ENCODE measurements at regions not wholly inside any gene's neighbourhood (a gene's known extent, or its start where the extent isn't known, plus 50 kb on each side); places are given as distances from the start of the nearest gene placed in this dataset.
A peak's percentile ranks its signal among the peaks of the same experiment; 100 is the strongest.

DNA sequence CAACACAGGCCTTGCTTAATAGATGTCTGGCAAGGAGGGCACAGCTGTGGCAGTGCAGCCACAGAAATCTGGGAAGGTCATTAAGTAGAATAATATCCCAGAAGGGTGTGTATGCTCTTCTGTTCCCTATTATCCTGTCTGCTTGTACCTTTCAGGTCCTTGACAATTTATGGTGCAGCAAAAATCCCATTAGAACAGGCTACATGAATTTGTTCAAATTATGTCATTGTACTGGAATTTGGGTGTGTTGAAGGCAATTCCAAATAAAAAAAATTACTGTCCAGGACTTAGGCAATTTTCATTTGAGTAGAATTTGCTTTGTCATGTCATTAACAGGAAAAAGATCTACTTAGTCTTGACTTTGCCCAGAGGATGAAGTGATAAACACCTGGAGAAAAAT, 192.1 kb downstream of the IDS start:
- in situ Hi-C loops (cut with HindIII; ENCODE audit: low sequenced_read_pairs): no loop called here
- TF ChIP-seq CTCF (IDR thresholded peaks at IDR 0.05; ENCODE audit: low read depth, low read length, missing control alignments): no peak
- DNase-seq (ENCODE audit: low read depth): no peak
- H3K4me3 ChIP-seq (ENCODE audit: low read depth, low read length): no peak overlapping the region

DNA sequence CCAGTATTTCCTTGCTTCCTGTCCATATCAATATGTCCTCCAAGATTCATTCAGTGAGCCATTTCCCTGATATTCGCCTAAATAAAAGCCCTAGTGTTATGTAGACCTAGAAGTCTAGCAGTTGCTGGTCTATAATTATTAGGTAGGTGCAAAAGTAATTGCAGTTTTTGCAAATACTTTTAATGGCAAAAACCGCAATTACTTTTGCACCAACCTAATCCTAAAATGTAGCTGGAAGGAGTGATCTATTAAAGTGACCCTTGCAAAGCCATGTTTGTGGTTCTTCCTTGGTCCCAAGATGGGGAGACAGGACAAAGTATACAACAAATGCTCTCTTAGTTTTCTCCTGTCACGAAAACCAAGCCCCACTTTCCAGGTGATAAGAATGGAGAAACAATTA, 193.0 kb downstream of the IDS start:
- in situ Hi-C loops (cut with HindIII; ENCODE audit: low sequenced_read_pairs): no loop called here
- no peak for TF ChIP-seq CTCF (IDR thresholded peaks at IDR 0.05; ENCODE audit: low read depth, low read length, missing control alignments)
- H3K4me3 ChIP-seq (ENCODE audit: low read depth, low read length): no peak overlapping the region
- no peak for DNase-seq (ENCODE audit: low read depth)

- no peak for DNase-seq (ENCODE audit: low read depth)
- in situ Hi-C loops (cut with HindIII; ENCODE audit: low sequenced_read_pairs): no loop called here
- no peak overlapping the region for H3K4me3 ChIP-seq (ENCODE audit: low read depth, low read length)
- no peak for TF ChIP-seq CTCF (IDR thresholded peaks at IDR 0.05; ENCODE audit: low read depth, low read length, missing control alignments)
These were observed 202.4 kb downstream of the IDS start for GRCh38 chrX:149302705-149303104.

DNA sequence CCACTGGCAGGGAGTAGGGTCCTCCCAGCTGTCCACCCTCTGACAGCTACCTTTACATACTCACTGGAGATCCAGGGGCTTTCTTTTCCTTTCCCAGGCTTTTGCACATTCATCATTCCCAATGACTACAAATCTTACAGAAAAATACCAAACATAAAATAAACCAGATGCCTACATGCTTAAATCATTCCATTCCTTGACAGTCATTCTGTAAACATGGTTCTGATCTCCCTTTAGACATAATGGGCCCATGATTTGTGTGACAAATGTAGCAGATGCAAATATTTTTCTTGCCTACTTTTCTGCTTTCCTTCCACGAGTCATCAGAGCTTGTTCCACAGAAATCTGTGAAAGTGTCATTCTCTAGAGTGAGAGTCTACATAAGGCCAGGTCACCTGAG, 207.0 kb downstream of the IDS start:
- DNase-seq (ENCODE audit: low read depth): no peak
- in situ Hi-C loops (cut with HindIII; ENCODE audit: low sequenced_read_pairs): no loop called here
- no peak overlapping the region for H3K4me3 ChIP-seq (ENCODE audit: low read depth, low read length)
- TF ChIP-seq CTCF (IDR thresholded peaks at IDR 0.05; ENCODE audit: low read depth, low read length, missing control alignments): no peak

GRCh38 chrX:149296092-149296491, 209.0 kb downstream of the IDS start:
- DNase-seq (ENCODE audit: low read depth): no peak
- TF ChIP-seq CTCF (IDR thresholded peaks at IDR 0.05; ENCODE audit: low read depth, low read length, missing control alignments): no peak
- in situ Hi-C loops (cut with HindIII; ENCODE audit: low sequenced_read_pairs): no loop called here
- no peak overlapping the region for H3K4me3 ChIP-seq (ENCODE audit: low read depth, low read length)

DNA sequence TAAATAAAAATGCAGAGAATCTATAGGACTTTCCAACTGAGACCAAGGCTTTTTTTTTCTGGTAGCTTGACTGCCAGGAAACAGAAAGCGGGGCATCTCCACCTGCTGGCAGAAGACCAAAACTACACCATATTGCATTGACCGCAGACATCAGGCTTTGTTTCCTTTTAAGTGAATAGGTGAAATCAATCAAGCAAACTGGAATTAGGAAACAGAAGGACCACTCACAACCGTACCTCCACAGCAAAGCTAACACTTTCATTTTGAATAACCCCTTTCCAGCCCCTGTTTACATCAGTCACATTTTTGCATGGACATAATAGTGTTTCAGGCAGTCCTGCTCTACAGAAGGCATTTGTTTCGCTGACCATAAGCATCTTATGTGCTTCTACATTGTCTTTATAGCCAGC, 218.2 kb downstream of the IDS start:
- TF ChIP-seq CTCF (IDR thresholded peaks at IDR 0.05; ENCODE audit: low read depth, low read length, missing control alignments): peak; percentile 64

GRCh38 chrX:149284616-149285015, 220.5 kb downstream of the IDS start:
- TF ChIP-seq CTCF (IDR thresholded peaks at IDR 0.05; ENCODE audit: low read depth, low read length, missing control alignments): no peak
- in situ Hi-C loops (cut with HindIII; ENCODE audit: low sequenced_read_pairs): no loop called here
- no peak overlapping the region for H3K4me3 ChIP-seq (ENCODE audit: low read depth, low read length)
- no peak for DNase-seq (ENCODE audit: low read depth)

More for the DNA sequence above, 218.2 kb downstream of the IDS start:
- H3K4me3 ChIP-seq (ENCODE audit: low read depth, low read length): no peak overlapping the region
- DNase-seq (ENCODE audit: low read depth): peak; percentile 15
- in situ Hi-C loops (cut with HindIII; ENCODE audit: low sequenced_read_pairs): no loop called here
